GM23338 (cell line): ENCODE measurements at regions not wholly inside any gene's neighbourhood (a gene's known extent, or its start where the extent isn't known, plus 50 kb on each side); places are given as distances from the start of the nearest gene placed in this dataset.

Experiments
- ATAC-seq: fragments of 200-7000 bp; cut with Tn5 transposase; 3 replicates; pipeline ENCODE4 v1.9.1; 2020
- DNase-seq: peaks from one replicate; pipeline ENCODE4 v3.0.0-alpha.2; 2015; ENCODE audit warnings: low spot score
- H2AFZ ChIP-seq: fragments of 200-600 bp; sonication (generic); 2 replicates; pipeline ENCODE4 v1.8.0; 2016; ENCODE audit warnings: antibody characterized with exemption, mild to moderate bottlenecking, moderate library complexity
- H3F3A ChIP-seq: fragments of 200-600 bp; sonication (generic); replicated peaks from 2 replicates; pipeline ENCODE4 v1.8.0; 2017; ENCODE audit warnings: antibody characterized with exemption, mixed run types, low read depth
- H3K27ac ChIP-seq: fragments of 200-600 bp; sonication (generic); 2 replicates; pipeline ENCODE4 v1.6.1; 2016; ENCODE audit warnings: low read depth
- H3K27me3 ChIP-seq: fragments of 200-600 bp; sonication (generic); 2 replicates; pipeline ENCODE4 v1.8.0; 2016; ENCODE audit warnings: mild to moderate bottlenecking, mixed run types, moderate library complexity; ENCODE audit not compliant: insufficient read depth
- H3K36me3 ChIP-seq: fragments of 200-600 bp; sonication (generic); 2 replicates; pipeline ENCODE4 v1.8.0; 2016; ENCODE audit warnings: mild to moderate bottlenecking; ENCODE audit not compliant: insufficient read depth
- H3K4me1 ChIP-seq: fragments of 200-600 bp; sonication (generic); 2 replicates; pipeline ENCODE4 v1.8.0; 2016; ENCODE audit warnings: mild to moderate bottlenecking, moderate library complexity; ENCODE audit not compliant: insufficient read depth
- H3K4me2 ChIP-seq: fragments of 200-600 bp; sonication (generic); 2 replicates; pipeline ENCODE4 v1.7.1; 2017; ENCODE audit warnings: mixed run types
- H3K4me3 ChIP-seq: fragments of 200-600 bp; sonication (generic); 2 replicates; pipeline ENCODE4 v1.6.1; 2016; ENCODE audit warnings: mixed run types
- H3K79me2 ChIP-seq: fragments of 200-600 bp; sonication (generic); replicated peaks from 2 replicates; pipeline ENCODE4 v1.8.0; 2017; ENCODE audit warnings: mild to moderate bottlenecking; ENCODE audit not compliant: insufficient read depth
- H3K9me2 ChIP-seq: fragments of 200-600 bp; sonication (generic); 2 replicates; pipeline ENCODE4 v1.8.0; 2017; ENCODE audit not compliant: insufficient read depth
- H4K20me1 ChIP-seq: fragments of 200-600 bp; sonication (generic); replicated peaks from 2 replicates; pipeline ENCODE4 v1.8.0; 2017; ENCODE audit warnings: mild to moderate bottlenecking; ENCODE audit not compliant: insufficient read depth
- H3K27ac Mint-ChIP-seq: 2 replicates; pipeline ENCODE4 v1.8.0; 2020; ENCODE audit warnings: inconsistent platforms, mild to moderate bottlenecking, moderate library complexity, mixed read lengths
- H3K27me3 Mint-ChIP-seq: 3 replicates; pipeline ENCODE4 v1.8.0; 2022; ENCODE audit warnings: low read depth, mild to moderate bottlenecking, moderate library complexity, mixed read lengths, inconsistent platforms; ENCODE audit not compliant: insufficient read depth, poor library complexity
- H3K36me3 Mint-ChIP-seq: 3 replicates; pipeline ENCODE4 v1.8.0; 2021; ENCODE audit warnings: low read depth, mild to moderate bottlenecking, inconsistent platforms, moderate library complexity, mixed read lengths
- H3K4me1 Mint-ChIP-seq: 3 replicates; pipeline ENCODE4 v1.8.0; 2020; ENCODE audit warnings: mild to moderate bottlenecking, inconsistent platforms, mixed read lengths
- H3K4me3 Mint-ChIP-seq: 3 replicates; pipeline ENCODE4 v1.8.0; 2021; ENCODE audit warnings: moderate library complexity, mild to moderate bottlenecking, inconsistent platforms, mixed read lengths
- H3K9me3 Mint-ChIP-seq: 3 replicates; pipeline ENCODE4 v1.8.0; 2020; ENCODE audit warnings: moderate library complexity, mild to moderate bottlenecking, inconsistent platforms, mixed read lengths
- CREB1 ChIP-seq: fragments of 250-450 bp; sonication (Bioruptor Pico); IDR thresholded peaks from 2 replicates; pipeline ENCODE4 v1.5.0; 2020; ENCODE audit warnings: low read depth, mild to moderate bottlenecking, moderate library complexity
- ETS1 ChIP-seq: IDR thresholded peaks from 2 replicates; pipeline ENCODE4 v1.6.1; 2016; ENCODE audit warnings: antibody characterized with exemption
- EZH2 ChIP-seq: fragments of 200-600 bp; sonication (generic); IDR thresholded peaks from one replicate; pipeline ENCODE4 v1.8.0; 2017; ENCODE audit warnings: antibody characterized with exemption, mild to moderate bottlenecking, low read depth; ENCODE audit not compliant: unreplicated experiment
- EZH2phosphoT487 ChIP-seq: fragments of 200-600 bp; sonication (generic); IDR thresholded peaks from one replicate; pipeline ENCODE4 v1.8.1; 2018; ENCODE audit warnings: antibody characterized with exemption; ENCODE audit not compliant: unreplicated experiment
- JUNB ChIP-seq: IDR thresholded peaks from one replicate; pipeline ENCODE4 v1.6.1; 2016; ENCODE audit warnings: antibody characterized with exemption; ENCODE audit not compliant: unreplicated experiment
- NANOG ChIP-seq: IDR thresholded peaks from 2 replicates; pipeline ENCODE4 v1.6.1; 2016; ENCODE audit warnings: antibody characterized with exemption, borderline replicate concordance
- POLR2AphosphoS5 ChIP-seq: IDR thresholded peaks from 2 replicates; pipeline ENCODE4 v1.6.1; 2016; ENCODE audit warnings: antibody characterized with exemption, low read depth
- STAT1 ChIP-seq: IDR thresholded peaks from one replicate; pipeline ENCODE4 v1.6.1; 2016; ENCODE audit warnings: antibody characterized with exemption; ENCODE audit not compliant: unreplicated experiment
- ZNF114 ChIP-seq: fragments of 250-450 bp; sonication (Bioruptor Pico); IDR thresholded peaks from 2 replicates; pipeline ENCODE4 v1.5.0; 2020; ENCODE audit warnings: mild to moderate bottlenecking, moderate library complexity
- ZNF331 ChIP-seq: fragments of 250-450 bp; sonication (Bioruptor Pico); IDR thresholded peaks from 2 replicates; pipeline ENCODE4 v1.5.0; 2020; ENCODE audit warnings: low read depth, mild to moderate bottlenecking, moderate library complexity
- TF ChIP-seq, protein P1 (sequence below): IDR thresholded peaks from one replicate; pipeline ENCODE4 v1.6.1; 2018; ENCODE audit warnings: antibody characterized with exemption; ENCODE audit not compliant: unreplicated experiment

GRCh38 chr9:106482733-106483132, 380.2 kb upstream of the ZNF462 start (continued):
- TF ChIP-seq, protein P1, sequence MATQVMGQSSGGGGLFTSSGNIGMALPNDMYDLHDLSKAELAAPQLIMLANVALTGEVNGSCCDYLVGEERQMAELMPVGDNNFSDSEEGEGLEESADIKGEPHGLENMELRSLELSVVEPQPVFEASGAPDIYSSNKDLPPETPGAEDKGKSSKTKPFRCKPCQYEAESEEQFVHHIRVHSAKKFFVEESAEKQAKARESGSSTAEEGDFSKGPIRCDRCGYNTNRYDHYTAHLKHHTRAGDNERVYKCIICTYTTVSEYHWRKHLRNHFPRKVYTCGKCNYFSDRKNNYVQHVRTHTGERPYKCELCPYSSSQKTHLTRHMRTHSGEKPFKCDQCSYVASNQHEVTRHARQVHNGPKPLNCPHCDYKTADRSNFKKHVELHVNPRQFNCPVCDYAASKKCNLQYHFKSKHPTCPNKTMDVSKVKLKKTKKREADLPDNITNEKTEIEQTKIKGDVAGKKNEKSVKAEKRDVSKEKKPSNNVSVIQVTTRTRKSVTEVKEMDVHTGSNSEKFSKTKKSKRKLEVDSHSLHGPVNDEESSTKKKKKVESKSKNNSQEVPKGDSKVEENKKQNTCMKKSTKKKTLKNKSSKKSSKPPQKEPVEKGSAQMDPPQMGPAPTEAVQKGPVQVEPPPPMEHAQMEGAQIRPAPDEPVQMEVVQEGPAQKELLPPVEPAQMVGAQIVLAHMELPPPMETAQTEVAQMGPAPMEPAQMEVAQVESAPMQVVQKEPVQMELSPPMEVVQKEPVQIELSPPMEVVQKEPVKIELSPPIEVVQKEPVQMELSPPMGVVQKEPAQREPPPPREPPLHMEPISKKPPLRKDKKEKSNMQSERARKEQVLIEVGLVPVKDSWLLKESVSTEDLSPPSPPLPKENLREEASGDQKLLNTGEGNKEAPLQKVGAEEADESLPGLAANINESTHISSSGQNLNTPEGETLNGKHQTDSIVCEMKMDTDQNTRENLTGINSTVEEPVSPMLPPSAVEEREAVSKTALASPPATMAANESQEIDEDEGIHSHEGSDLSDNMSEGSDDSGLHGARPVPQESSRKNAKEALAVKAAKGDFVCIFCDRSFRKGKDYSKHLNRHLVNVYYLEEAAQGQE, result no peak
- TF ChIP-seq NANOG (no peak), ZNF114 (CRISPR knock-in tag) (no peak)

DNA sequence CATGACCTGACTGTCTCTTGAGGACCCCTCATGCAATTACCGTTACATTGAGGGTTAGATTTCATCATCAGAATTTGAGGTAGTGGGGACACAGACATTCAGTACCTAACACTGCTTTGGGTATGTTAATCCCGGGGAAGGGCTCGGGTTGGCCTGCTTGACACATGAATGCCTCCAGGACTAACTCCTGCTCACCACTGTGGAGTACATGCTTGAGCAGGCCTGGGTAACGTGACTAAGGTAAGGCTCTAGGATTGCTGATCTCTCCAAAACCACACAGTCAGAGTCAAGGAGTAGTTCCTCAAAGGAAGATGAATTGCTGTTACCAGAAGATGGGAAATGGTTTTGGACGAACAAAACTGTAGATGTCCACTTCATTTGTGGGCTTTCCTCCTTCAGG, 376.3 kb upstream of the ZNF462 start:
- no peaks in the 10 kb centered on the region for H3K36me3 ChIP-seq
- H3K27ac ChIP-seq, result no peak overlapping the region
- ATAC-seq (no peak), DNase-seq (no peak)
- H3K27me3 ChIP-seq, result no peaks in the 10 kb centered on the region
- Mint-ChIP-seq H3K4me1 (peaks cover 3% of the 10 kb centered on the region; the same call in 2 of the 3 replicates), H3K4me3 (no peak overlapping the region), H3K27ac (no peak overlapping the region), H3K36me3 (0 out of 3 replicates have a peak, but pooled peaks cover 4% of the 10 kb centered on the region), H3K9me3 (peaks cover 4% of the 10 kb centered on the region; the same call in 1 of the 3 replicates), H3K27me3 (peaks cover 4% of the 10 kb centered on the region)
- H3K4me2 ChIP-seq, result no peak overlapping the region
- no peaks in the 10 kb centered on the region for H3F3A ChIP-seq
- no peaks in the 10 kb centered on the region for H4K20me1 ChIP-seq
- H2AFZ ChIP-seq, result no peak overlapping the region
- H3K4me3 ChIP-seq, result no peak overlapping the region
- no peaks in the 10 kb centered on the region for H3K4me1 ChIP-seq
- TF ChIP-seq EZH2phosphoT487 (no peak), ETS1 (no peak), ZNF331 (CRISPR knock-in tag) (no peak), NANOG (no peak), ZNF114 (CRISPR knock-in tag) (no peak), STAT1 (no peak), CREB1 (CRISPR knock-in tag) (no peak), POLR2AphosphoS5 (no peak), EZH2 (no peak), JUNB (no peak)
- TF ChIP-seq, protein P1, result no peak
- no peaks in the 10 kb centered on the region for H3K79me2 ChIP-seq
- 0 out of 2 replicates have a peak, but pooled peaks cover 8% of the 10 kb centered on the region for H3K9me2 ChIP-seq
